Cardiac fibroblast (primary cell): ENCODE measurements at regions not wholly inside any gene's neighbourhood (a gene's known extent, or its start where the extent isn't known, plus 50 kb on each side); places are given as distances from the start of the nearest gene placed in this dataset.

Experiments
- DNase-seq, 2 donors: peaks; one replicate each; pipeline versions ENCODE4 v3.0.0 to v3.0.0-alpha.2; 2010; ENCODE audit warnings: low read depth in 2 of 2
- H3K4me3 ChIP-seq, 2 donors: replicated peaks in 1 of 2; 1 replicate in 1 of 2; 2 replicates in 1 of 2; pipeline ENCODE4 v1.5.1; 2011; ENCODE audit warnings: low read depth in 2 of 2, low read length in 2 of 2, mild to moderate bottlenecking in 2 of 2, moderate library complexity in 1 of 2
- CTCF ChIP-seq: IDR thresholded peaks from one replicate; pipeline ENCODE4 v1.5.1; 2011; ENCODE audit warnings: low read depth, mild to moderate bottlenecking, low read length, inconsistent platforms

- no peak overlapping the region for H3K4me3 ChIP-seq
- no peak for DNase-seq
- no peak for TF ChIP-seq CTCF
Measured at GRCh38 chr1:157410457-157410856, 141.9 kb downstream of the FCRL5 start.

GRCh38 chr1:157409927-157410326 lies 142.4 kb downstream of the FCRL5 start:
- DNase-seq = no peak
- no peak for TF ChIP-seq CTCF
- no peak overlapping the region for H3K4me3 ChIP-seq

GRCh38 chr1:157407917-157408525 lies 144.3 kb downstream of the FCRL5 start:
- DNase-seq = no peak

GRCh38 chr1:157407367-157407766 lies 144.9 kb downstream of the FCRL5 start:
- TF ChIP-seq CTCF = no peak
- DNase-seq = no peak
- no peak overlapping the region for H3K4me3 ChIP-seq

More at GRCh38 chr1:157407917-157408525, 144.3 kb downstream of the FCRL5 start:
- no peak overlapping the region for H3K4me3 ChIP-seq
- TF ChIP-seq CTCF = no peak

GRCh38 chr1:157405662-157406061 lies 146.7 kb downstream of the FCRL5 start:
- H3K4me3 ChIP-seq = no peak overlapping the region
- no peak for TF ChIP-seq CTCF
- no peak for DNase-seq

- TF ChIP-seq CTCF = no peak
- no peak overlapping the region for H3K4me3 ChIP-seq
- DNase-seq = no peak
Measured at GRCh38 chr1:157404614-157405013, 147.7 kb downstream of the FCRL5 start.

GRCh38 chr1:157404063-157404501 lies 148.2 kb downstream of the FCRL5 start:
- no peak overlapping the region for H3K4me3 ChIP-seq
- DNase-seq = no peak
- no peak for TF ChIP-seq CTCF
